ENCODE measurements at regions not wholly inside any gene's neighbourhood (a gene's known extent, or its start where the extent isn't known, plus 50 kb on each side); places are given as distances from the start of the nearest gene placed in this dataset.
A peak's percentile ranks its signal among the peaks of the same experiment; 100 is the strongest.

DNA sequence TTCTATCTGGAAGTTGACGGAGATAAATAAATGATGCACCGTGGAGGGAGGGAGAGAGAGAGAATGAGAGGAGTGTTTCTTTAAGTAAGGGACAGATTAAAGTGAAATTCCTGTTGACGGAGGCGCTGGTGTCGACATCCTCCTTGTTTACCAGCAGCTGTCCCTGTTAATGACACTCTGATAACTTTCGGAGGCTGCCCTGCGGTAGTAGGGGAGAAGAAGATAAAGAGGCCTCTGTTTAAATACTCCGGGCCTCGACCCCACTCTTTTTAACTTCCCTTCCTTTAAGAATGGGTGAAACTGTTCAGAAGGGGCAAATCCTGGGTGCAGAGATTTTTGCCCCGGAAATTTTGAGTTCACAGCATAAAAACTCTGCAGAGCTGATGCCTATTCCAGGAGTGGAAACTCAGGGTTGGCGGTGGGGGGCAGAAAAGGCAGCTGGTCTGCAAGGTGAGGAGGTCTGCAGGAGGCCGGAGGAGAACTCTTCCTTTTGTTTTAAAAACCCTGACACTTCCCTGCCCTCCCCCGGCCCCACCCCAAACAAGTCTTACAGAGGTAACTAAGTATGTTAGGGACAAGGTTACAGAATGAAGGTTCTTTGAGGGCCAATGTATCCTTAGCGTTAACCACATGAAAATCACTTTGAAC lies 276.6 kb upstream of the NR2F2 start (continued):
- TF ChIP-seq, protein P1, sequence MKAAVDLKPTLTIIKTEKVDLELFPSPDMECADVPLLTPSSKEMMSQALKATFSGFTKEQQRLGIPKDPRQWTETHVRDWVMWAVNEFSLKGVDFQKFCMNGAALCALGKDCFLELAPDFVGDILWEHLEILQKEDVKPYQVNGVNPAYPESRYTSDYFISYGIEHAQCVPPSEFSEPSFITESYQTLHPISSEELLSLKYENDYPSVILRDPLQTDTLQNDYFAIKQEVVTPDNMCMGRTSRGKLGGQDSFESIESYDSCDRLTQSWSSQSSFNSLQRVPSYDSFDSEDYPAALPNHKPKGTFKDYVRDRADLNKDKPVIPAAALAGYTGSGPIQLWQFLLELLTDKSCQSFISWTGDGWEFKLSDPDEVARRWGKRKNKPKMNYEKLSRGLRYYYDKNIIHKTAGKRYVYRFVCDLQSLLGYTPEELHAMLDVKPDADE (CRISPR knock-in tag; IDR thresholded peaks at IDR 0.05), result no peak
- 0 out of 2 replicates have a peak, but pooled peaks have one; percentile 7 for TF ChIP-seq ISL2 (CRISPR knock-in tag; IDR thresholded peaks at IDR 0.05)
- TF ChIP-seq, protein P2, sequence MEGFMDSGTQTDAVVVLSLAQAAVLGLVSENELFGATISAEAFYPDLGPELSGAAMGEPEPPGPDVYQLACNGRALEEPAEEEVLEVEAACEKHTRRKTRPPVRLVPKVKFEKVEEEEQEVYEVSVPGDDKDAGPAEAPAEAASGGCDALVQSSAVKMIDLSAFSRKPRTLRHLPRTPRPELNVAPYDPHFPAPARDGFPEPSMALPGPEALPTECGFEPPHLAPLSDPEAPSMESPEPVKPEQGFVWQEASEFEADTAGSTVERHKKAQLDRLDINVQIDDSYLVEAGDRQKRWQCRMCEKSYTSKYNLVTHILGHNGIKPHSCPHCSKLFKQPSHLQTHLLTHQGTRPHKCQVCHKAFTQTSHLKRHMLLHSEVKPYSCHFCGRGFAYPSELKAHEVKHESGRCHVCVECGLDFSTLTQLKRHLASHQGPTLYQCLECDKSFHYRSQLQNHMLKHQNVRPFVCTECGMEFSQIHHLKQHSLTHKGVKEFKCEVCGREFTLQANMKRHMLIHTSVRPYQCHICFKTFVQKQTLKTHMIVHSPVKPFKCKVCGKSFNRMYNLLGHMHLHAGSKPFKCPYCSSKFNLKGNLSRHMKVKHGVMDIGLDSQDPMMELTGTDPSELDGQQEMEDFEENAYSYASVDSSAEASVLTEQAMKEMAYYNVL (CRISPR knock-in tag; IDR thresholded peaks at IDR 0.05; ENCODE audit: borderline replicate concordance), result no peak
- TF ChIP-seq ZNF30 (CRISPR knock-in tag; IDR thresholded peaks at IDR 0.05), result no peak
- TF ChIP-seq, protein P3, sequence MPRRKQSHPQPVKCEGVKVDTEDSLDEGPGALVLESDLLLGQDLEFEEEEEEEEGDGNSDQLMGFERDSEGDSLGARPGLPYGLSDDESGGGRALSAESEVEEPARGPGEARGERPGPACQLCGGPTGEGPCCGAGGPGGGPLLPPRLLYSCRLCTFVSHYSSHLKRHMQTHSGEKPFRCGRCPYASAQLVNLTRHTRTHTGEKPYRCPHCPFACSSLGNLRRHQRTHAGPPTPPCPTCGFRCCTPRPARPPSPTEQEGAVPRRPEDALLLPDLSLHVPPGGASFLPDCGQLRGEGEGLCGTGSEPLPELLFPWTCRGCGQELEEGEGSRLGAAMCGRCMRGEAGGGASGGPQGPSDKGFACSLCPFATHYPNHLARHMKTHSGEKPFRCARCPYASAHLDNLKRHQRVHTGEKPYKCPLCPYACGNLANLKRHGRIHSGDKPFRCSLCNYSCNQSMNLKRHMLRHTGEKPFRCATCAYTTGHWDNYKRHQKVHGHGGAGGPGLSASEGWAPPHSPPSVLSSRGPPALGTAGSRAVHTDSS (CRISPR knock-in tag; conservative IDR thresholded peaks at IDR 0.05), result no peak
- TF ChIP-seq IKZF4 (CRISPR knock-in tag; IDR thresholded peaks at IDR 0.05; ENCODE audit: borderline replicate concordance, low read depth, not compliant biosample characterization), result no peak
- no peak for TF ChIP-seq SOX6 (IDR thresholded peaks at IDR 0.05)
- TF ChIP-seq SOX6 (CRISPR knock-in tag; IDR thresholded peaks at IDR 0.05), result 0 out of 2 replicates have a peak, but pooled peaks have one; percentile 8
- TF ChIP-seq ZNF772 (CRISPR knock-in tag; IDR thresholded peaks at IDR 0.05), result no peak
